Immature natural killer cell (primary cell): ENCODE measurements at regions not wholly inside any gene's neighbourhood (a gene's known extent, or its start where the extent isn't known, plus 50 kb on each side); places are given as distances from the start of the nearest gene placed in this dataset.

ENCODE experiments used
- DNase-seq, 3 donors: peaks; one replicate each; pipeline ENCODE4 v3.0.0; 2022; ENCODE audit warnings: mixed read lengths in 1 of 3
- H3K27ac Mint-ChIP-seq, 6 donors: one replicate each; pipeline ENCODE4 v1.8.0; 2020; ENCODE audit warnings: mixed read lengths in 6 of 6, mild to moderate bottlenecking in 5 of 6, inconsistent platforms in 4 of 6, moderate library complexity in 3 of 6
- H3K27me3 Mint-ChIP-seq, 3 donors: one replicate each; pipeline ENCODE4 v1.8.0; 2020 to 2021; ENCODE audit warnings: low read depth in 3 of 3, mild to moderate bottlenecking in 3 of 3, mixed read lengths in 3 of 3, moderate library complexity in 3 of 3, inconsistent platforms in 1 of 3
- H3K36me3 Mint-ChIP-seq, 3 donors: one replicate each; pipeline ENCODE4 v1.8.0; 2020; ENCODE audit warnings: mixed read lengths in 3 of 3, inconsistent platforms in 2 of 3, mild to moderate bottlenecking in 2 of 3
- H3K4me1 Mint-ChIP-seq, 2 donors: one replicate each; pipeline ENCODE4 v1.8.0; 2020; ENCODE audit warnings: inconsistent platforms in 2 of 2, mild to moderate bottlenecking in 2 of 2, mixed read lengths in 2 of 2, moderate library complexity in 1 of 2
- H3K4me3 Mint-ChIP-seq, 5 donors: one replicate each; pipeline ENCODE4 v1.8.0; 2020; ENCODE audit warnings: mild to moderate bottlenecking in 5 of 5, mixed read lengths in 5 of 5, inconsistent platforms in 3 of 5, moderate library complexity in 3 of 5
- H3K9me3 Mint-ChIP-seq, 6 donors: one replicate each; pipeline ENCODE4 v1.8.0; 2020; ENCODE audit warnings: mild to moderate bottlenecking in 6 of 6, mixed read lengths in 6 of 6, inconsistent platforms in 4 of 6, moderate library complexity in 3 of 6

- no peaks in the 10 kb centered on the region for H3K27me3 Mint-ChIP-seq
- no peak for DNase-seq
- no peak overlapping the region for H3K4me3 Mint-ChIP-seq
- H3K9me3 Mint-ChIP-seq: peaks cover 0 to 6% (median 0%) of the 10 kb centered on the region in 6 donors
- H3K27ac Mint-ChIP-seq: no peak overlapping the region
- no peaks in the 10 kb centered on the region for H3K36me3 Mint-ChIP-seq
- H3K4me1 Mint-ChIP-seq: no peaks in the 10 kb centered on the region
Measured at GRCh38 chr9:107928701-107929371, 439.3 kb upstream of the KLF4 start.

DNA sequence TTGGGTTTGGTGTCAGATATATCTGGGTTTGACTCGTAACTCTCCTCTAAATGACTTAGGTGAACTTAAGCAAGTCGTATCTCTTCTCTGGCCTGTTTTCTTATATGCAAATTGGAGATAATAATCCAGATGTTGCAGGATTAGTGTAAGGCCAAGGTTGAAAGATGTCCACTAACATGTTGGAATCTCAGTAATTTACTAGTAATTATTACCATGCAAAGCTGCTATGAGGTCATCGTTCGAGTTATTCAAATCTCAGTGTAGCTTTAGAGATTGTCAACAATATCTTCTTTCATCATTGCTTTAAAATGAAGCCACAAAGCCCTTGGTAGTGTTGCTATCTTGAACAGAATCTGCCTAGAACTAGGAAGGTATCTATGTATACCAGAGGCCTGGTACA is 437.7 kb upstream of the KLF4 start:
- Mint-ChIP-seq H3K9me3 (peaks cover 0 to 11% (median 5%) of the 10 kb centered on the region in 6 donors), H3K36me3 (no peaks in the 10 kb centered on the region), H3K4me1 (no peaks in the 10 kb centered on the region), H3K27me3 (no peaks in the 10 kb centered on the region), H3K27ac (no peak overlapping the region), H3K4me3 (no peak overlapping the region)
- no peak for DNase-seq

- Mint-ChIP-seq H3K27ac (no peak overlapping the region), H3K36me3 (no peaks in the 10 kb centered on the region), H3K4me1 (no peaks in the 10 kb centered on the region), H3K27me3 (no peaks in the 10 kb centered on the region), H3K4me3 (no peak overlapping the region), H3K9me3 (peaks cover 0 to 11% (median 5%) of the 10 kb centered on the region in 6 donors)
- DNase-seq: no peak
Measured at GRCh38 chr9:107925749-107926297, 436.3 kb upstream of the KLF4 start.

GRCh38 chr9:107922260-107922659 is 432.7 kb upstream of the KLF4 start:
- Mint-ChIP-seq H3K4me1 (no peaks in the 10 kb centered on the region), H3K36me3 (no peaks in the 10 kb centered on the region), H3K9me3 (peaks cover 4 to 15% (median 7%) of the 10 kb centered on the region in 6 donors), H3K27me3 (no peaks in the 10 kb centered on the region), H3K4me3 (no peak overlapping the region), H3K27ac (no peak overlapping the region)
- no peak for DNase-seq

GRCh38 chr9:107919263-107919662 is 429.7 kb upstream of the KLF4 start:
- H3K27me3 Mint-ChIP-seq: no peaks in the 10 kb centered on the region
- no peaks in the 10 kb centered on the region for H3K4me1 Mint-ChIP-seq
- H3K9me3 Mint-ChIP-seq: peaks cover 4 to 27% (median 9%) of the 10 kb centered on the region in 6 donors
- no peaks in the 10 kb centered on the region for H3K36me3 Mint-ChIP-seq
- no peak for DNase-seq
- no peak overlapping the region for H3K27ac Mint-ChIP-seq
- no peak overlapping the region for H3K4me3 Mint-ChIP-seq

GRCh38 chr9:107918749-107919148 is 429.2 kb upstream of the KLF4 start:
- Mint-ChIP-seq H3K9me3 (peaks cover 4 to 27% (median 8%) of the 10 kb centered on the region in 6 donors), H3K4me3 (no peak overlapping the region), H3K4me1 (no peaks in the 10 kb centered on the region), H3K27ac (no peak overlapping the region), H3K36me3 (no peaks in the 10 kb centered on the region), H3K27me3 (no peaks in the 10 kb centered on the region)
- no peak for DNase-seq

- Mint-ChIP-seq H3K9me3 (peaks cover 0 to 23% (median 7%) of the 10 kb centered on the region in 6 donors), H3K27ac (no peak overlapping the region), H3K27me3 (no peaks in the 10 kb centered on the region), H3K36me3 (no peaks in the 10 kb centered on the region), H3K4me3 (no peak overlapping the region), H3K4me1 (no peaks in the 10 kb centered on the region)
- DNase-seq: no peak
Measured at GRCh38 chr9:107914151-107914550, 424.6 kb upstream of the KLF4 start.

DNA sequence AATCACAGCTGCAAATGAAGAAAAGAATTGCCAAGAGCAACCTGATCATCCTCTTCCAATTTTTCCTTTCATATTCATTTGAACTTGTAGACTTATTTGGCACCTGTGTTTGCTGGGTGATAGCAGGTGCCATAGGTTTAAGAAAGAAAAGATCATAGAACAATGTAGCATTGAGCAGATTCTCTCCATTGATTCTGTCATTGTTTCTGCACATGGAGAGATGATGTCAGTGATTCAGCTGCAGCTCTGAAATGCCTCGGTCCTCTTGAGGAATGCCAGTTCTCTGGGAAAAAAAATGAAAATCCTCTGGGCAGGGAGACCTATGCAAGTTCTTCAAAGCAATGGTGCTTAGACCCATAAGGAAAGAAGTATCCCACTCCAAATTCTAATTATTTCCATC is 418.1 kb upstream of the KLF4 start:
- Mint-ChIP-seq H3K4me3 (no peak overlapping the region), H3K9me3 (peaks cover 0 to 12% (median 2%) of the 10 kb centered on the region in 6 donors), H3K27ac (no peak overlapping the region), H3K36me3 (no peaks in the 10 kb centered on the region), H3K27me3 (peaks cover 0 to 2% (median 0%) of the 10 kb centered on the region in 3 donors), H3K4me1 (no peaks in the 10 kb centered on the region)
- DNase-seq: no peak

DNA sequence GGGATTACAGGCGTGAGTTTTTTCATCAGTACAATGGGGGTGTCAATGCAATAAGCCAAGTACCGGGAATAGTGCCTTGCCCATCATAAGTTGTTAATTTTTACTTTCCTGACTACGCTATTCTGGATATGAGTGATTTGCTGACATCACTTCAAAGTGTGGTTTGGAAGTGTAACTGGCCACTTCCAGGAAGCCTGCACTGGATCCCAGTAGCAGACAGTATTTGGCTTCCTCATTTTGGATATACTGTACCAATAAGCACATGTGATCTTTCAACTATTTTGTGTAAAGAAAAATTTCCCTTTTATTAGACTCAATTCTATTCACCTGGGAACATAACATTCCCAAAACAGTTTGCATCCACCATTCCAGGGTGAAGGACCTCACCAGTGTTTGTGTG is 417.7 kb upstream of the KLF4 start:
- H3K36me3 Mint-ChIP-seq: no peaks in the 10 kb centered on the region
- DNase-seq: no peak
- no peak overlapping the region for H3K27ac Mint-ChIP-seq
- H3K4me1 Mint-ChIP-seq: no peaks in the 10 kb centered on the region
- no peak overlapping the region for H3K4me3 Mint-ChIP-seq
- H3K27me3 Mint-ChIP-seq: peaks cover 0 to 2% (median 0%) of the 10 kb centered on the region in 3 donors
- H3K9me3 Mint-ChIP-seq: peaks cover 0 to 12% (median 2%) of the 10 kb centered on the region in 6 donors

GRCh38 chr9:107906074-107906473 is 416.5 kb upstream of the KLF4 start:
- Mint-ChIP-seq H3K4me3 (no peak overlapping the region), H3K27me3 (peaks cover 0 to 2% (median 0%) of the 10 kb centered on the region in 3 donors), H3K27ac (no peak overlapping the region), H3K36me3 (no peaks in the 10 kb centered on the region), H3K9me3 (peaks cover 0 to 8% (median 2%) of the 10 kb centered on the region in 6 donors), H3K4me1 (no peaks in the 10 kb centered on the region)
- no peak for DNase-seq

GRCh38 chr9:107905308-107906020 is 415.9 kb upstream of the KLF4 start:
- Mint-ChIP-seq H3K4me1 (no peaks in the 10 kb centered on the region), H3K9me3 (peaks cover 0 to 14% (median 2%) of the 10 kb centered on the region in 6 donors), H3K27ac (no peak overlapping the region), H3K27me3 (peaks cover 0 to 3% (median 0%) of the 10 kb centered on the region in 3 donors), H3K4me3 (no peak overlapping the region), H3K36me3 (no peaks in the 10 kb centered on the region)
- DNase-seq: no peak

DNA sequence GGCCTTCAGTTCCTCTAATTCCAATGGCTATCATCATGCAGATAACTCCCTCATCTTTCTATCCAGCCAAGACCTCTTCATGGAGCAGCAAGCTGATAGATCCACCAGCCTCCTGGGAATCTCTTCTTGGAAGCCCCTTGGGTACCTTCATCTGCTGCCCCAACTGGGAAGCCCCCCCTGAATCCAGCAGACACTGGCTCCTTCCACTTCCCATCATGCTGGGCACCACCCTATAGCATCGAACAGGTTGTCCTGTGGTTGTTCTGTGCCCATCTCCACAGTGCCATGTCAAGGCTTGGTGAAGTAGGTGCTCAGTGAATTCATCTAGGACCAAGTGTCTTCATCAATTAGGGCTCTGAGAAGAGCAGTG is 410.4 kb upstream of the KLF4 start:
- Mint-ChIP-seq H3K36me3 (no peaks in the 10 kb centered on the region), H3K4me3 (no peak overlapping the region), H3K4me1 (no peaks in the 10 kb centered on the region), H3K27ac (no peak overlapping the region), H3K9me3 (peaks cover 0 to 7% (median 2%) of the 10 kb centered on the region in 6 donors), H3K27me3 (peaks cover 0 to 4% (median 3%) of the 10 kb centered on the region in 3 donors)
- DNase-seq: no peak

- no peak for DNase-seq
- Mint-ChIP-seq H3K4me3 (no peak overlapping the region), H3K27ac (no peak overlapping the region), H3K36me3 (no peaks in the 10 kb centered on the region), H3K9me3 (peaks cover 0 to 7% (median 2%) of the 10 kb centered on the region in 6 donors), H3K27me3 (peaks cover 0 to 3% (median 3%) of the 10 kb centered on the region in 3 donors), H3K4me1 (no peaks in the 10 kb centered on the region)
Measured at GRCh38 chr9:107898761-107899160, 409.2 kb upstream of the KLF4 start.

DNA sequence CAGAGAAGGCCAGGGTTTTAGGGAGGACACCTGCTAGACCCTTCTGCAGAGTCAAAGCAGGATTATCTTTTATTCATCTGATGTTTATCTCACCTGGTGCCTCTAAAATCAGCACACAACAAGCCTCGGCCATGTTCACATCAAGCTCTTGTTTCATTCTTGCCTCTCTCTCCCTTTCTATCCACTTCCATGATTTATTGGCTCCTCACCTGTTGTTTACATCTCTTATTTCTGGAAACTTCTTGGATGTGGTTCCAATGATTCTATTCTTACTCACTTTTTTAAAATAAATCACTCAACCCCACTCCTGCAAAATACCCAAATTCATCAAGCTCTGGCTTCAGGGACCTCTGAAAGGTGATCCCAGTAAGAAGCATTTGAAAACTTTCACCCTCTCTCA is 407.0 kb upstream of the KLF4 start:
- H3K4me1 Mint-ChIP-seq: no peaks in the 10 kb centered on the region
- no peaks in the 10 kb centered on the region for H3K36me3 Mint-ChIP-seq
- no peak for DNase-seq
- H3K27ac Mint-ChIP-seq: no peak overlapping the region
- H3K4me3 Mint-ChIP-seq: no peak overlapping the region
- H3K9me3 Mint-ChIP-seq: peaks cover 0 to 10% (median 2%) of the 10 kb centered on the region in 6 donors
- peaks cover 0 to 3% (median 3%) of the 10 kb centered on the region in 3 donors for H3K27me3 Mint-ChIP-seq
